ENCODE measurements at regions not wholly inside any gene's neighbourhood (a gene's known extent, or its start where the extent isn't known, plus 50 kb on each side); places are given as distances from the start of the nearest gene placed in this dataset.

GRCh38 chr10:128932071-128932820 lies 534.8 kb upstream of the MGMT start:
- Histone ChIP-seq H3K79me2 (ENCODE audit: insufficient read depth) (no peaks in the 10 kb centered on the region), H2AFZ (ENCODE audit: low read depth) (no peak overlapping the region), H3K4me1 (ENCODE audit: control insufficient read depth in 1 of 2, insufficient read depth in 2 of 2, low read depth in 1 of 2, low read length in 1 of 2) (no peaks in the 10 kb centered on the region), H3K4me2 (no peak overlapping the region), H3K9me3 (no peaks in the 10 kb centered on the region), H4K20me1 (ENCODE audit: insufficient read depth) (no peaks in the 10 kb centered on the region), H3K9ac (no peak overlapping the region), H3K27me3 (ENCODE audit: insufficient read depth) (no peaks in the 10 kb centered on the region), H3K27ac (ENCODE audit: low read depth in 2 of 2, low read length in 1 of 2) (no peak overlapping the region), H3F3A (replicated peaks; ENCODE audit: insufficient read depth) (no peaks in the 10 kb centered on the region), H3K4me3 (ENCODE audit: low read depth in 2 of 2, low read length in 1 of 2) (no peak overlapping the region), H3K9me2 (no peaks in the 10 kb centered on the region), H3K36me3 (replicated peaks in 1 of 2; ENCODE audit: control insufficient read depth in 1 of 2, insufficient read depth in 2 of 2, low read length in 1 of 2) (no peaks in the 10 kb centered on the region)
- WGBS (ENCODE audit: low lambda C conversion rate): 40% methylated on average over 16 of the region's 19 CpGs
- CTCF ChIA-PET: no interaction called here
- TF ChIP-seq TCF12 (IDR thresholded peaks at IDR 0.05) (no peak), CHD2 (IDR thresholded peaks at IDR 0.05; ENCODE audit: low read length, partially characterized antibody) (no peak), GATA2 (CRISPR knock-in tag; IDR thresholded peaks at IDR 0.05) (no peak), IRF3 (IDR thresholded peaks at IDR 0.05; ENCODE audit: low read depth, low read length) (no peak), ZBTB33 (IDR thresholded peaks at IDR 0.05; ENCODE audit: borderline replicate concordance, low read depth) (no peak), USF2 (IDR thresholded peaks at IDR 0.05; ENCODE audit: borderline replicate concordance, low read depth, low read length) (no peak), USF1 (IDR thresholded peaks at IDR 0.05; ENCODE audit: borderline replicate concordance, low read depth) (no peak), FOSL2 (IDR thresholded peaks at IDR 0.05; ENCODE audit: borderline replicate concordance, low read depth) (no peak), REST (IDR thresholded peaks at IDR 0.05; ENCODE audit: low read depth, low read length) (no peak), RAD21 (IDR thresholded peaks at IDR 0.05; ENCODE audit: low read length) (no peak), RFX5 (IDR thresholded peaks at IDR 0.05; ENCODE audit: low read length) (no peak), POLR2AphosphoS5 (IDR thresholded peaks at IDR 0.05; ENCODE audit: low read depth, low read length) (no peak)
- POLR2A ChIA-PET: no interaction called here
- DNase-seq: no peak
